Thyroid gland (tissue), 4 donors: ENCODE measurements at regions not wholly inside any gene's neighbourhood (a gene's known extent, or its start where the extent isn't known, plus 50 kb on each side); places are given as distances from the start of the nearest gene placed in this dataset.

Experiments
- DNase-seq, 2 donors: peaks; one replicate each; pipeline ENCODE4 v3.0.0-alpha.2; 2019
- H3K27ac ChIP-seq, 3 donors: fragments of 200-600 bp; sonication (generic); 1 replicate in 2 of 3; 2 replicates in 1 of 3; pipeline ENCODE4 v1.5.1; 2016 to 2019; ENCODE audit warnings: mild to moderate bottlenecking in 1 of 3, moderate library complexity in 1 of 3
- H3K27me3 ChIP-seq: fragments of 200-600 bp; sonication (generic); one replicate; pipeline ENCODE4 v1.5.1; 2019
- H3K36me3 ChIP-seq, 2 donors: fragments of 200-600 bp; sonication (generic); one replicate each; pipeline ENCODE4 v1.5.1; 2016 to 2019
- H3K4me1 ChIP-seq, 2 donors: fragments of 200-600 bp; sonication (generic); one replicate each; pipeline ENCODE4 v1.5.1; 2017 to 2019
- H3K4me3 ChIP-seq, 3 donors: fragments of 200-600 bp; sonication (generic); replicated peaks in 1 of 3; 1 replicate in 2 of 3; 2 replicates in 1 of 3; pipeline ENCODE4 v1.5.1; 2016; ENCODE audit warnings: mild to moderate bottlenecking in 1 of 3
- H3K9me3 ChIP-seq: fragments of 200-600 bp; sonication (generic); one replicate; pipeline ENCODE4 v1.5.1; 2017
- CTCF ChIP-seq, 6 experiments: fragments of 200-600 bp in 3 of 6; fragments of 450-650 bp in 3 of 6; sonication (generic) in 3 of 6; IDR thresholded peaks; one replicate each; pipeline ENCODE4 v1.5.1; 2016 to 2019; ENCODE audit warnings: antibody characterized with exemption in 6 of 6, mild to moderate bottlenecking in 2 of 6, inconsistent platforms in 1 of 6, moderate library complexity in 1 of 6
- POLR2A ChIP-seq, 2 donors: fragments of 450-650 bp; IDR thresholded peaks; one replicate each; pipeline ENCODE4 v1.6.1; 2017; ENCODE audit warnings: antibody characterized with exemption in 2 of 2, mild to moderate bottlenecking in 2 of 2, moderate library complexity in 1 of 2
- WGBS, 2 donors: methylation state at CpG; one replicate each; pipeline ENCODE4 v1.1.5; 2017; 5-methylcytosine and 5-hydroxymethylcytosine counted together
- intact Hi-C: fragments of 100-400 bp; cut with DNase I; formaldehyde crosslinking; loops from one replicate; pipeline ENCODE4 v1.15.1; 2023

DNA sequence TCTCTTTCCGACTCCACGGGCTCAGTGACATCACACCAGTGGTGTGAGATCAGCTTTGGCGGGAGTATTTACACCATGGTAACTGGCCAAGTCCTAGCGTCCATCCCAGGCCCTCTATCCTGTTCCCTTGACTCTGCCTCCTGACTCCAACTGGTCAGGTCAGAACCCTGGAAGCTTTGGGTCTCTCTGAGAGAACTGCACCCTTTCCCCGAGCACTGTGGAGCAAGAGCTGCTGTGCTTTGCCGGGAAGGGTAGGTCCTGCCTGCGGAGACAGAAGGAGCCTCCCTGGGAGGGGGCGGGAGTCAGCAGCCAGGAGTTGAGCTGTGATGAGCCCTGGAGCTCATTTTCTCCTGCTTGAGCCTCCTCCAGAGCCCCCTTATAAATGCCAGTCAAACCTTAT, 212.1 kb upstream of the TNRC6C start:
- Histone ChIP-seq H3K27me3 (no peaks in the 10 kb centered on the region), H3K9me3 (no peaks in the 10 kb centered on the region), H3K4me1 (no peaks in the 10 kb centered on the region), H3K4me3 (no peak overlapping the region), H3K27ac (no peak overlapping the region), H3K36me3 (no peaks in the 10 kb centered on the region)
- DNase-seq: no peak
- intact Hi-C loops: no loop called here
- 94 to 96% methylated on average over 4 to 8 of the region's 8 CpGs for WGBS, 2 donors
- TF ChIP-seq CTCF (IDR thresholded peaks at IDR 0.05): no peak
- TF ChIP-seq POLR2A (IDR thresholded peaks at IDR 0.05): no peak

DNA sequence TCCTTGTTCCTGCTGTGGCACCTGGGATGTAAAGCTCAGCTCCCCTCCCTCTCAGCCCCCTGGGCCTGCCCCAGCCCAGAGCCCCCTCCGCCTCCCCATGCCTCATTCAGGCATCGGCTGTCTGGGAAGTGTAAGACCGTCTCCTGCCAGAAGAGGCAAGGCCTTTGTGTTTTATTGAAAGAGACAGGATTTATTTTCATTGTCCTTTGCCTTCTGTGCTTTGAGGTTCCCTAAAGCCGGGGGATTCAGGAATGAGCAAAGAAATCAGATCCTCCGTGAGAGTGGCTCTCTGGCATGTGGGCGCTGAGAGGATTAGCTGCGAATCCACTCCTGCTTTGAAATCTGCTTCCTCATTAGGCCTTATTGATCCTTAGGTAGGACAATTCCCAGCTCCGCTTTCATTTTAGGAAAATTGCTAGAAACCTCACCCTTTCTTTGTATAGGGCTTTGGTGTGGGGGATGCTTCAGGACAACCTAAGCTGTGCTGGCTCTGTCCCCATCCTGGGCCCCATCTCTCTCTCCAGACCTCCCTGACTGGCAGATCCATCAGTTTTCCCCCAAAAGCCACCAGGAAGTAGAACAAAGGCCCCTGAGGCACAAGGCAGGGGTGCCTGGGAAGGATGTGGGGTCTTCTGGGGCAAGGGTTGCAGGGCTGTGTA, 211.5 kb upstream of the TNRC6C start:
- intact Hi-C loops: no loop called here
- DNase-seq: no peak
- no peaks in the 10 kb centered on the region for H3K4me1 ChIP-seq

DNA sequence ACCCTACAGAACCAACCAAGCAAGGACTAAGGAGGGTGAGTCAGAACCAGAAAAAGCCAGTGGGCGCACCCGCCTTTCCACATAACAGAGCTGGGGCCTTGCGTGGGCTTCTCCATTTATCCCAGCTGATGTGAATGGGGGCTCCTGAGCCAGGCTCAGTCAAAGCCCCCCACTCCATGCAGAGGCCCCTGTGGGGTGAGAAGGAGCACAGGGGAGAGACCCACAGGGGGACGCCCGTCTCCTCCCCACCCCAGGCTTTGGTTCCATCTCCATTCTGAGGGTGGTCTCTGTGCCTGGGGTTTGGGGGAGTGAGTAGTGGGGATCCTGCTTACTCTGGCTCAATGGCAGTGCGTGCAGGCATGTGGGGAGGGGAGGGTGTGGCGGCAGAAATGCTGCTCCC, 210.1 kb upstream of the TNRC6C start:
- Histone ChIP-seq H3K27me3 (no peaks in the 10 kb centered on the region), H3K36me3 (no peaks in the 10 kb centered on the region), H3K9me3 (no peaks in the 10 kb centered on the region), H3K27ac (no peak overlapping the region), H3K4me3 (no peak overlapping the region), H3K4me1 (no peaks in the 10 kb centered on the region)
- intact Hi-C loops: no loop called here
- no peak for DNase-seq
- WGBS, 2 donors: 94 to 96% methylated on average over 6 to 7 of the region's 7 CpGs
- TF ChIP-seq POLR2A (IDR thresholded peaks at IDR 0.05) (no peak), CTCF (IDR thresholded peaks at IDR 0.05) (no peak)

More for the DNA sequence above, 211.5 kb upstream of the TNRC6C start:
- no peaks in the 10 kb centered on the region for H3K36me3 ChIP-seq
- H3K27me3 ChIP-seq: no peaks in the 10 kb centered on the region
- no peak overlapping the region for H3K27ac ChIP-seq
- no peaks in the 10 kb centered on the region for H3K9me3 ChIP-seq
- no peak for TF ChIP-seq POLR2A (IDR thresholded peaks at IDR 0.05)
- no peak for TF ChIP-seq CTCF (IDR thresholded peaks at IDR 0.05)
- 84 to 89% methylated on average over 8 of the region's 8 CpGs for WGBS, 2 donors
- H3K4me3 ChIP-seq: no peak overlapping the region

DNA sequence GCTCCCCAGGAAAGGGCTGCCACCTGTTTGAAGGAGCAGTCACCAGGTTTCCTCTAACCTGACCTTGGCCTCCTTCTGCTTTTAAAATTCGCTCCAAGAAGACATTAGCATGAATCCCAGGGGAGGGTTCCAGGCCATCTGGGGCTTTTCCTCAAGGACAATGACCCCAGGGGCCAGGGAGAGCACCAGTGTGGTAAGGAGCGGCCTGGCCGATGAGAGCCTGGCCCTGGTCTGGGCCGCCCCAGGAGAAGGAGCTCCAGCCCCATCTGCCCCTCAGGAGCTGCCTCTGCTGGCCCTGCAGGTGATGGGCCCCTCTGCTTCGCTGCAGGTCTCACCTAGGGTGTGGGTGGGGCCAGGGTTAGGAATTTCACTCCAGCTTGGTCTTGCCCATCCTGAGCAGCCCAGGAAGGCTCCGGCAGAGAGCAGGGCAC, 209.2 kb upstream of the TNRC6C start:
- DNase-seq: no peak
- Histone ChIP-seq H3K9me3 (no peaks in the 10 kb centered on the region), H3K36me3 (no peaks in the 10 kb centered on the region), H3K4me1 (no peaks in the 10 kb centered on the region), H3K27ac (no peak overlapping the region), H3K27me3 (no peaks in the 10 kb centered on the region), H3K4me3 (no peak overlapping the region)
- intact Hi-C loops: no loop called here
- 90 to 93% methylated on average over 4 of the region's 6 CpGs for WGBS, 2 donors
- TF ChIP-seq POLR2A (IDR thresholded peaks at IDR 0.05): no peak
- TF ChIP-seq CTCF (IDR thresholded peaks at IDR 0.05): no peak

- Histone ChIP-seq H3K4me1 (no peaks in the 10 kb centered on the region), H3K9me3 (no peaks in the 10 kb centered on the region), H3K36me3 (no peaks in the 10 kb centered on the region), H3K27me3 (no peaks in the 10 kb centered on the region), H3K4me3 (no peak overlapping the region), H3K27ac (no peak overlapping the region)
- intact Hi-C loops: no loop called here
- WGBS, 2 donors: 84 to 88% methylated on average over 7 of the region's 7 CpGs
- no peak for DNase-seq
- no peak for TF ChIP-seq CTCF (IDR thresholded peaks at IDR 0.05)
- no peak for TF ChIP-seq POLR2A (IDR thresholded peaks at IDR 0.05)
Observed at GRCh38 chr17:77749989-77750388, 208.5 kb upstream of the TNRC6C start.
